HL-60 (cell line): ENCODE measurements at regions not wholly inside any gene's neighbourhood (a gene's known extent, or its start where the extent isn't known, plus 50 kb on each side); places are given as distances from the start of the nearest gene placed in this dataset.

Experiments used
- DNase-seq, 2 experiments: peaks; one replicate each; pipeline ENCODE4 v3.0.0-alpha.2; 2010 to 2020; ENCODE audit warnings: low read depth in 1 of 2, low spot score in 1 of 2
- H3K27ac ChIP-seq: fragments of 250-450 bp; sonication (Bioruptor Pico); replicated peaks from 2 replicates; pipeline ENCODE4 v1.5.1; 2020; ENCODE audit warnings: mild to moderate bottlenecking, moderate library complexity
- H3K27me3 ChIP-seq: fragments of 250-450 bp; sonication (Bioruptor Pico); 2 replicates; pipeline ENCODE4 v1.5.1; 2021; ENCODE audit warnings: mild to moderate bottlenecking, moderate library complexity; ENCODE audit not compliant: insufficient read depth, poor library complexity, severe bottlenecking
- H3K4me3 ChIP-seq: replicated peaks from 2 replicates; pipeline ENCODE4 v1.5.1; 2011; ENCODE audit warnings: mild to moderate bottlenecking, control low read depth, low read length; ENCODE audit not compliant: insufficient read depth
- CTCF ChIP-seq: IDR thresholded peaks from one replicate; pipeline ENCODE4 v1.5.1; 2011; ENCODE audit warnings: low read length, control low read depth, inconsistent platforms; ENCODE audit not compliant: insufficient read depth
- GABPA ChIP-seq: IDR thresholded peaks from 2 replicates; pipeline ENCODE4 v1.6.1; 2012; ENCODE audit warnings: low read depth
- POLR2AphosphoS5 ChIP-seq: IDR thresholded peaks from 2 replicates; pipeline ENCODE4 v1.6.1; 2012; ENCODE audit warnings: low read depth
- REST ChIP-seq: IDR thresholded peaks from 2 replicates; pipeline ENCODE4 v1.6.1; 2012; ENCODE audit warnings: low read depth; ENCODE audit not compliant: insufficient replicate concordance
- SPI1 ChIP-seq: IDR thresholded peaks from 2 replicates; pipeline ENCODE4 v1.6.1; 2012; ENCODE audit warnings: low read depth, mild to moderate bottlenecking, borderline replicate concordance

GRCh38 chr2:163191372-163191771 is 352.8 kb upstream of the KCNH7 start:
- DNase-seq, result peak in 1 of 2 experiments; percentile 18

GRCh38 chr2:163187995-163188655 is 349.6 kb upstream of the KCNH7 start:
- Histone ChIP-seq H3K27me3 (no peaks in the 10 kb centered on the region), H3K4me3 (no peak overlapping the region), H3K27ac (no peak overlapping the region)
- DNase-seq, result no peak
- TF ChIP-seq REST, result no peak
- TF ChIP-seq SPI1, result no peak
- no peak for TF ChIP-seq GABPA
- no peak for TF ChIP-seq CTCF
- TF ChIP-seq POLR2AphosphoS5, result no peak

More at GRCh38 chr2:163191372-163191771, 352.8 kb upstream of the KCNH7 start:
- Histone ChIP-seq H3K27me3 (no peaks in the 10 kb centered on the region), H3K27ac (no peak overlapping the region), H3K4me3 (no peak overlapping the region)
- TF ChIP-seq CTCF (peak; percentile 19), REST (no peak), SPI1 (no peak), POLR2AphosphoS5 (no peak), GABPA (no peak)

- TF ChIP-seq SPI1 (peak; percentile 43; the same call in 1 of the 2 replicates), POLR2AphosphoS5 (no peak), CTCF (no peak)
- no peaks in the 10 kb centered on the region for H3K27me3 ChIP-seq
- H3K27ac ChIP-seq, result no peak overlapping the region
- no peak overlapping the region for H3K4me3 ChIP-seq
- DNase-seq, result no peak
These were observed 348.6 kb upstream of the KCNH7 start for GRCh38 chr2:163187119-163187518.

- H3K4me3 ChIP-seq, result no peak overlapping the region
- DNase-seq, result no peak
- H3K27me3 ChIP-seq, result no peaks in the 10 kb centered on the region
- H3K27ac ChIP-seq, result no peak overlapping the region
- TF ChIP-seq CTCF (no peak), SPI1 (no peak)
These were observed 346.6 kb upstream of the KCNH7 start for GRCh38 chr2:163185160-163185559.
